PC-3 (cell line): ENCODE measurements at regions not wholly inside any gene's neighbourhood (a gene's known extent, or its start where the extent isn't known, plus 50 kb on each side); places are given as distances from the start of the nearest gene placed in this dataset.

Experiments
- ATAC-seq: fragments of 200-7000 bp; cut with Tn5 transposase; 2 replicates; pipeline ENCODE4 v1.9.1; 2020; ENCODE audit warnings: mild to moderate bottlenecking, moderate library complexity
- BruUV-seq: library from RNA; stranded (reverse); fragments of 400-500 nt; replicated peaks from 2 replicates; lab custom pipeline; 2021; lab: Mats Ljungman, UMichigan
- CTCF ChIA-PET: fragments of 300-600 bp; sonication (Branson Sonifier 250); formaldehyde crosslinking; loops from one replicate; lab custom pipeline; 2022; ENCODE audit warnings: antibody characterized with exemption; lab: Charles Lee
- POLR2A ChIA-PET: fragments of 300-600 bp; sonication (Branson Sonifier 250); formaldehyde crosslinking; loops from one replicate; lab custom pipeline; 2022; ENCODE audit warnings: antibody characterized with exemption; ENCODE audit not compliant: unreplicated experiment; lab: Charles Lee
- DNase-seq: peaks from one replicate; pipeline ENCODE4 v3.0.0-alpha.2; 2015
- H2AFZ ChIP-seq: fragments of 300-600 bp; sonication (generic); 2 replicates; pipeline ENCODE4 v1.6.0; 2016; ENCODE audit warnings: antibody characterized with exemption, low read length
- H3F3A ChIP-seq: fragments of 300-600 bp; sonication (generic); one replicate; pipeline ENCODE4 v1.6.0; 2017; ENCODE audit warnings: antibody characterized with exemption, low read length, control low read depth, mild to moderate bottlenecking; ENCODE audit not compliant: unreplicated experiment
- H3K27ac ChIP-seq: fragments of 300-600 bp; sonication (generic); 2 replicates; pipeline ENCODE4 v1.5.1; 2016; ENCODE audit warnings: mild to moderate bottlenecking, low read length
- H3K27me3 ChIP-seq: fragments of 300-600 bp; sonication (generic); 2 replicates; pipeline ENCODE4 v1.6.1; 2016; ENCODE audit warnings: low read length, mixed read lengths
- H3K36me3 ChIP-seq: fragments of 300-600 bp; sonication (generic); 2 replicates; pipeline ENCODE4 v1.6.1; 2016; ENCODE audit warnings: low read depth, mixed run types, low read length, mixed read lengths
- H3K4me1 ChIP-seq: fragments of 300-600 bp; sonication (generic); 2 replicates; pipeline ENCODE4 v1.5.1; 2016; ENCODE audit warnings: low read length; ENCODE audit not compliant: insufficient read depth
- H3K4me2 ChIP-seq: fragments of 300-600 bp; sonication (generic); 2 replicates; pipeline ENCODE4 v1.6.0; 2016; ENCODE audit warnings: low read length
- H3K4me3 ChIP-seq: fragments of 300-600 bp; sonication (generic); 2 replicates; pipeline ENCODE4 v1.5.1; 2016; ENCODE audit warnings: mild to moderate bottlenecking, low read length, mixed read lengths
- H3K79me2 ChIP-seq: fragments of 300-600 bp; sonication (generic); 2 replicates; pipeline ENCODE4 v1.6.1; 2017; ENCODE audit warnings: low read length, mixed read lengths
- H3K9ac ChIP-seq: fragments of 300-600 bp; sonication (generic); 2 replicates; pipeline ENCODE4 v1.6.0; 2016; ENCODE audit warnings: mild to moderate bottlenecking, low read length
- H3K9me2 ChIP-seq: fragments of 300-600 bp; sonication (generic); replicated peaks from 2 replicates; pipeline ENCODE4 v1.6.1; 2016; ENCODE audit warnings: mixed run types, low read length, mixed read lengths
- H3K9me3 ChIP-seq: fragments of 300-600 bp; sonication (generic); 2 replicates; pipeline ENCODE4 v1.6.1; 2016; ENCODE audit warnings: low read length, mixed read lengths
- H4K20me1 ChIP-seq: fragments of 300-600 bp; sonication (generic); 2 replicates; pipeline ENCODE4 v1.6.1; 2016; ENCODE audit warnings: low read length, mixed read lengths
- CTCF ChIP-seq: fragments of 300-600 bp; sonication (generic); conservative IDR thresholded peaks from 2 replicates; pipeline ENCODE4 v1.5.1; 2017; ENCODE audit warnings: antibody characterized with exemption, low read depth, mild to moderate bottlenecking, low read length
- EZH2 ChIP-seq: fragments of 300-600 bp; sonication (generic); IDR thresholded peaks from one replicate; pipeline ENCODE4 v1.6.1; 2017; ENCODE audit warnings: antibody characterized with exemption, mild to moderate bottlenecking, low read length; ENCODE audit not compliant: unreplicated experiment
- EZH2phosphoT487 ChIP-seq: fragments of 300-600 bp; sonication (generic); IDR thresholded peaks from 2 replicates; pipeline ENCODE4 v1.6.1; 2018; ENCODE audit warnings: mild to moderate bottlenecking, antibody characterized with exemption, low read length, borderline replicate concordance
- intact Hi-C: fragments of 100-400 bp; cut with micrococcal nuclease; formaldehyde crosslinking; loops from 2 replicates; pipeline ENCODE4 v1.9.0; 2023

DNA sequence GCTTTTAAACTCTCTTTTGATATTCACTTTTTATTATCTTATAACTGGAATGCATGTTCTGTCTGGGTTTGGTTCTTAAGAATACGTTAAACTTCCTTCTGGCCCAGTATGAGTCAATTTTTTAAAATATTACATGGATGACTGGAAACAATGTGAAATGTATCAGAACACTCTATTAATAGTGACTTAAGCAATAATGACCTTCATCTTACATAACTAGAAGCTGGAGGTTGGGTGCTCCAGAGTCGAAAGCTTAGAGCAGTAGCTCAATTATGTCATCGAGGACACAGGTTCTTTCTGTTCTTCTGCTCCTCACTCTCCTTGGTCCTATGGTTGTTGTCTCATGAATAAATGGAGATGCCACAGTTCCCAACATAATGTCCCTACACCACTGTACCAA, 91.6 kb upstream of the FOXD3 start:
- Histone ChIP-seq H2AFZ (no peak overlapping the region), H3K27ac (no peak overlapping the region), H3K4me3 (no peak overlapping the region), H3K4me2 (no peak overlapping the region), H4K20me1 (no peaks in the 10 kb centered on the region), H3K9me3 (0 out of 2 replicates have a peak, but pooled peaks cover 4% of the 10 kb centered on the region), H3F3A (no peaks in the 10 kb centered on the region), H3K4me1 (no peaks in the 10 kb centered on the region), H3K36me3 (no peaks in the 10 kb centered on the region), H3K9ac (no peak overlapping the region), H3K79me2 (no peaks in the 10 kb centered on the region), H3K27me3 (0 out of 2 replicates have a peak, but pooled peaks cover 3% of the 10 kb centered on the region), H3K9me2 (no peaks in the 10 kb centered on the region)
- TF ChIP-seq EZH2, result no peak
- no peak for TF ChIP-seq EZH2phosphoT487
- no TSS peak for BruUV-seq
- DNase-seq (no peak), ATAC-seq (no peak)
- POLR2A ChIA-PET, result no interaction called here
- CTCF ChIA-PET, result no interaction called here
- intact Hi-C loops, result no loop called here

- ATAC-seq (no peak), DNase-seq (no peak)
- Histone ChIP-seq H3K4me2 (no peak overlapping the region), H4K20me1 (no peaks in the 10 kb centered on the region), H3K79me2 (no peaks in the 10 kb centered on the region), H3F3A (no peaks in the 10 kb centered on the region), H3K4me3 (no peak overlapping the region), H3K9me3 (0 out of 2 replicates have a peak, but pooled peaks cover 4% of the 10 kb centered on the region), H3K4me1 (no peaks in the 10 kb centered on the region), H3K9ac (no peak overlapping the region), H3K27me3 (no peaks in the 10 kb centered on the region), H2AFZ (no peak overlapping the region), H3K9me2 (no peaks in the 10 kb centered on the region), H3K36me3 (no peaks in the 10 kb centered on the region), H3K27ac (no peak overlapping the region)
- BruUV-seq, result no TSS peak
- POLR2A ChIA-PET, result no interaction called here
- TF ChIP-seq EZH2phosphoT487 (no peak), EZH2 (no peak), CTCF (no peak)
- intact Hi-C loops, result no loop called here
- CTCF ChIA-PET, result no interaction called here
These were observed 83.6 kb upstream of the FOXD3 start for GRCh38 chr1:63238721-63239120.

- H3K9me2 ChIP-seq, result no peaks in the 10 kb centered on the region
- H2AFZ ChIP-seq, result no peak overlapping the region
- no TSS peak for BruUV-seq
- ChIA-PET POLR2A (no interaction called here), CTCF (no interaction called here)
- H4K20me1 ChIP-seq, result no peaks in the 10 kb centered on the region
- intact Hi-C loops, result no loop called here
- no peak overlapping the region for H3K4me3 ChIP-seq
- TF ChIP-seq EZH2phosphoT487 (no peak), CTCF (no peak), EZH2 (no peak)
- DNase-seq (no peak), ATAC-seq (no peak)
- H3K79me2 ChIP-seq, result no peaks in the 10 kb centered on the region
- H3K4me1 ChIP-seq, result no peaks in the 10 kb centered on the region
- H3K4me2 ChIP-seq, result no peak overlapping the region
- H3K27me3 ChIP-seq, result peaks cover 36% of the 10 kb centered on the region; the same call in 1 of the 2 replicates
- H3K9me3 ChIP-seq, result no peaks in the 10 kb centered on the region
- H3F3A ChIP-seq, result no peaks in the 10 kb centered on the region
- H3K9ac ChIP-seq, result no peak overlapping the region
- no peak overlapping the region for H3K27ac ChIP-seq
- no peaks in the 10 kb centered on the region for H3K36me3 ChIP-seq
These were observed 77.2 kb upstream of the FOXD3 start for GRCh38 chr1:63245186-63245585.
